Transverse colon (tissue), 4 donors: ENCODE measurements at regions not wholly inside any gene's neighbourhood (a gene's known extent, or its start where the extent isn't known, plus 50 kb on each side); places are given as distances from the start of the nearest gene placed in this dataset.

Experiments
- CTCF ChIP-seq, 5 experiments: fragments of 200-600 bp in 3 of 5; fragments of 450-650 bp in 2 of 5; sonication (generic) in 3 of 5; IDR thresholded peaks; 1 replicate in 2 of 5; 2 replicates in 3 of 5; pipeline ENCODE4 v1.5.1; 2016 to 2017; ENCODE audit warnings: antibody characterized with exemption in 5 of 5, inconsistent platforms in 3 of 5, mild to moderate bottlenecking in 2 of 5, moderate library complexity in 1 of 5
- POLR2A ChIP-seq: fragments of 450-650 bp; IDR thresholded peaks from one replicate; pipeline ENCODE4 v1.6.1; 2016; ENCODE audit warnings: antibody characterized with exemption, mild to moderate bottlenecking, moderate library complexity
- POLR2AphosphoS5 ChIP-seq, 3 donors: sonication (generic); formaldehyde crosslinking; IDR thresholded peaks; one replicate each; pipeline ENCODE4 v1.6.1; 2016; ENCODE audit warnings: antibody characterized with exemption in 3 of 3

DNA sequence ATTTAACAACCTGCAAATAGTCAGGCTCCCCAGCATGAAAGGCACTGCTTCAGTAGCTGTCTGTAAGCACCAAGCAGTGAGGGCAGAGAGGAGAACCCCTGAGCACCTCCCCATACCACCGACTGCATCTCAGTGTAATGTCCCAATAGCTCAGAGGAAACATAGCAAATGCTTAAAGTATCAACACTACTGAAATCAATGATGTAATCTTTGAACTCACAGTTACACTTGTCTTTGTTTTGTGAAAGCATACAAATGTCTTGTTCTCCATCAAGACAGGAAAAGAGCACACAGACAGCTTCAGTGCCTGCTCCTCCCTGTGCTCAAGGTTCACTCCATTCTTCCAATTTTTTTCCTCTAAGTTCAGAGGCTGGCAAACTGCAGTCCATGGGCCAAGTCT lies 94.7 kb downstream of the IRS2 start:
- TF ChIP-seq CTCF (IDR thresholded peaks at IDR 0.05) (no peak), POLR2A (no peak), POLR2AphosphoS5 (IDR thresholded peaks at IDR 0.05) (no peak)
